AG09309 (cell line): ENCODE measurements at regions not wholly inside any gene's neighbourhood (a gene's known extent, or its start where the extent isn't known, plus 50 kb on each side); places are given as distances from the start of the nearest gene placed in this dataset.
"Not testable (repeated sequence)": the region's sequence is repeated elsewhere in the genome, so short reads cannot be mapped to it uniquely, and the experiment has no call there.

Source experiments
- DNase-seq: peaks from one replicate; pipeline ENCODE4 v3.0.0-alpha.2; 2010; ENCODE audit warnings: low read depth
- H3K4me3 ChIP-seq: 2 replicates; pipeline ENCODE4 v1.5.1; 2011; ENCODE audit warnings: mild to moderate bottlenecking, low read depth, low read length, moderate library complexity; ENCODE audit not compliant: control insufficient read depth
- TF ChIP-seq, protein P1 (sequence below): IDR thresholded peaks from 2 replicates; pipeline ENCODE4 v1.5.1; 2011; ENCODE audit warnings: mild to moderate bottlenecking, low read depth, low read length, inconsistent platforms; ENCODE audit not compliant: insufficient read depth, control insufficient read depth; ENCODE audit errors: missing control alignments

DNA sequence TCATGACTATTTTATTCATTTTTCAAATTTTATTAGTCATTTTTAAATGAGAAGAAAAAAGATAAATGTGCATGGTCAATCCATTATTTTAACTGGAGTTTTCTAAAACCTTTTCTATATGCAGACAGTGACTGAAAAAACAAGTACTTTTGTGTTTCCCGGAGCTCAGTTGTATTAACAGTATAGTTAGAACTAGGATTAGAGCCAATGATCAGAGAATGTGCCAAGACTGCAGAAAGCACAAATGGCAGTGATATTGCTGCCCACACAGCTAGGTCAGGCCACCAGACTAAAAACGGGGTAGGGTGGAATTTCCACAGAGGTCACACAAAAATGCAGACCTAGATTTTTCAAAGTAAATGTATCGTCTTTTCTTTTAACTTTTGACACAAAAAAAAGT lies 163.1 kb upstream of the GRIK3 start:
- no peak overlapping the region for H3K4me3 ChIP-seq
- TF ChIP-seq, protein P1, sequence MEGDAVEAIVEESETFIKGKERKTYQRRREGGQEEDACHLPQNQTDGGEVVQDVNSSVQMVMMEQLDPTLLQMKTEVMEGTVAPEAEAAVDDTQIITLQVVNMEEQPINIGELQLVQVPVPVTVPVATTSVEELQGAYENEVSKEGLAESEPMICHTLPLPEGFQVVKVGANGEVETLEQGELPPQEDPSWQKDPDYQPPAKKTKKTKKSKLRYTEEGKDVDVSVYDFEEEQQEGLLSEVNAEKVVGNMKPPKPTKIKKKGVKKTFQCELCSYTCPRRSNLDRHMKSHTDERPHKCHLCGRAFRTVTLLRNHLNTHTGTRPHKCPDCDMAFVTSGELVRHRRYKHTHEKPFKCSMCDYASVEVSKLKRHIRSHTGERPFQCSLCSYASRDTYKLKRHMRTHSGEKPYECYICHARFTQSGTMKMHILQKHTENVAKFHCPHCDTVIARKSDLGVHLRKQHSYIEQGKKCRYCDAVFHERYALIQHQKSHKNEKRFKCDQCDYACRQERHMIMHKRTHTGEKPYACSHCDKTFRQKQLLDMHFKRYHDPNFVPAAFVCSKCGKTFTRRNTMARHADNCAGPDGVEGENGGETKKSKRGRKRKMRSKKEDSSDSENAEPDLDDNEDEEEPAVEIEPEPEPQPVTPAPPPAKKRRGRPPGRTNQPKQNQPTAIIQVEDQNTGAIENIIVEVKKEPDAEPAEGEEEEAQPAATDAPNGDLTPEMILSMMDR: no peak

DNA sequence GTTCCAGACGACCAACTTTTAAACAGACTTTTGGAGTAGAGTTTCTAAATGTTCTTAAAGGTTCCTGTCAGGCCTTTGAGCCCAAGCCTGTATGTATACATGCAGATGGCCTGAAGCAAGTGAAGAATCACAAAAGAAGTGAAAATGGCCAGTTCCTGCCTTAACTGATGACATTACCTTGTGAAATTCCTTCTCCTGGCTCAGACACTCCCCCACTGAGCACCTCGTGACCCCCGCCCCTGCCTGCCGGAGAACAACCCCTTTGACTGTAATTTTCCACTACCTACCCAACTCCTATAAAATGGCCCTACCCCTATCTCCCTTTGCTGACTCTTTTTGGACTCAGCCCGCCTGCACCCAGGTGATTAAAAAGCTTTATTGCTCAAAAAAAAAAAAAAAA lies 180.0 kb upstream of the GRIK3 start:
- H3K4me3 ChIP-seq, DNase-seq: not testable (repeated sequence)

More for the DNA sequence above, 163.1 kb upstream of the GRIK3 start:
- DNase-seq: no peak

DNA sequence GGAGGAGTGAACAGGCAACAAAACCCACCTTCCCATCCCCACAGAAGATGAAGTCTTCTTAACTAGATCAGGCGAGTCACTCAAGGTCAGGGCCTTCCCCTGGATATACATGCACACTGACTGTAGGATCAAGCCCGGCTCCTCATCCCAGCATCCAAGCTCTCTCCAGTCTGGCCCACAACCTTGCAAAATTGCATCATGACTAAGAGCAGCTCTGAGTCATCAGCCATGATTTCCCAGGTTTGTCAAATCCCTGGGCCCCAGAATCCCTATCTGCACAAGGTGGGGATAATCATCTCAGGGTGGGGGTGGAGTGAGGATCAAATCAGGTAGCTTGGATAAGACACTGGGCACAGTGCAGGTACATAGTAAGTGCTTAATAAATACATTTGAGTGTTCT lies 199.3 kb upstream of the GRIK3 start:
- no peak overlapping the region for H3K4me3 ChIP-seq
- DNase-seq: no peak
- TF ChIP-seq, protein P1: no peak

DNA sequence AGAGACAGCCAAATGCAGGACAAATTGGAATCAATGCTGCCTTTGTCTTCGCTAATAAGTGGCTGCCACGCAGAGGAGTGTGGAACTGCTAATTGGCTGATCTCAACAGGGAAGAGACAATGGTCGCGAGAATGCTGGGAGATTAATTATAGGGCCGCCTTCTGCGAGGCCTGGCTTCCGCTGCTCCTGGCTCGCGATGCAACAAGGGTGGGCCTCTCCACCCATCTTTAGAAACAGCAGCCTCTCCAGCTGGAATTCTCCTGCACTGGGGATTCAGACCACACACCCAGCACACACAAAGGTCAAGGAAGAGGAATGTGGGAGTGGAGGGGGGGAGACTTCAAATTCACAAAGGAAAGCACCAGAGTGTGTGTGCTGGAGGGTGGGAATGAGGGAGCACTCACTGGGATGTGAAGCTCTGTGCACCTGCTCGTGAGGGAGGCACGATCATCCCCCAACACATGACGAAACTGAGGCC lies 200.7 kb upstream of the GRIK3 start:
- no peak overlapping the region for H3K4me3 ChIP-seq
- DNase-seq: no peak
- TF ChIP-seq, protein P1: no peak

DNA sequence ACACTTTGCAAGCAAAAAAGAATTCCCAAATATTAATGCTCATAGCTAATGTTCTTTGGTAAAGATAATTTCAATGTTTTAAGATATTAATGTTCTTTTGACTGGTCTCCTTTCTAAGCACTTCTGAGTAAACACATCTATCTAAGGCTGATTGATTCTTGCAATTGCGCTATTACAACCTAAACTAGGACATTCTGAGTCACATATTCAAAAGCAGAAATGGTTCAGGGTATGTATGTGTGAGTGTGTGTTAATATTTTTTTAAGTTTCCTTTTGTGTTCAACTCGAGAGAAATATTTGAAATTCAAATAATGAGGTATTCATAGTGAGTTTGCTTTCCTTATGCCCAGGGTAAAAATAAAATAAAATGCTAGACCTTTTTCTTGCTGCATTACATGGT lies 203.6 kb upstream of the GRIK3 start:
- no peak overlapping the region for H3K4me3 ChIP-seq
- TF ChIP-seq, protein P1: no peak
- no peak for DNase-seq

DNA sequence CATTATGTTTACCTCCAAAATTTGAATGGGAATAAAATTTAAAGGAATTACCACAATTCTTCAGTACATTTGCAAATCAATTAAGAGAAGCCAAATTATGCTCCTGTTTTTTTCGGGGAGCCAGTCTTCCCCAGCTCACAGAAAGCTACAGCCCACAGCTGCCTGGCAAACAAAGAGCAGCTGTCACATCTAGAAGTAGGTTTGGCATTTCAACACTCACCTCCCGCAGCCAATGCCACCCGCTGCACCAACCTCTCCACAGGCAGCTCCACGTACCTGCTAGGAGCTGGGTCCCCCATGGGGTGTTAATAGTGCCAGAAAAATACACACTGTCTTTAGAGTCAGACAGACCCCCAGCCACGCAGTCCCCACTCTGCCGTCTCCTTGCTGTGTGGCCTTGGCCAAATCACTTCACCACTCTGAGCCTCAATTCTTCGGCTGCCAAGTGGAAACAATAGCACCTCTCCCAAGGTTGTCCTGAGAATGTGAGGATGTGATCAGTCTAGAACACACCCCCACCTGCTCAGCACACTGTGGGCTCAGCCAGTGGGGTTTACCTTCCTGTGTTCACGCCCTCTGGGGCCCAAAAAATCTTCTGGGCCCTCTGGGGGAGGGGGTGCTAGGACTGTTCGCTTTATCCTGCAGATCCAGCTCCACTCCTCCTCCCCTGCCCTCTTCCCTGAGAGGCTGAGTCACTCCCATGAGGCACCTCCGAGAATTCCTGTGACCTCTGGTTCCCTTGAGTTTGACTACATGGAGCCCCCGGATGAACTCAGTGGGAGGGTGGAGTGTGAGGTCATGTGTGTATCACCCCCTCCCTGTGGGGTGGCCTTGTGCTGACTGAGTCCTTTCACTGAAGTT lies 204.3 kb upstream of the GRIK3 start:
- TF ChIP-seq, protein P1: no peak
- DNase-seq: no peak
- H3K4me3 ChIP-seq: no peak overlapping the region

DNA sequence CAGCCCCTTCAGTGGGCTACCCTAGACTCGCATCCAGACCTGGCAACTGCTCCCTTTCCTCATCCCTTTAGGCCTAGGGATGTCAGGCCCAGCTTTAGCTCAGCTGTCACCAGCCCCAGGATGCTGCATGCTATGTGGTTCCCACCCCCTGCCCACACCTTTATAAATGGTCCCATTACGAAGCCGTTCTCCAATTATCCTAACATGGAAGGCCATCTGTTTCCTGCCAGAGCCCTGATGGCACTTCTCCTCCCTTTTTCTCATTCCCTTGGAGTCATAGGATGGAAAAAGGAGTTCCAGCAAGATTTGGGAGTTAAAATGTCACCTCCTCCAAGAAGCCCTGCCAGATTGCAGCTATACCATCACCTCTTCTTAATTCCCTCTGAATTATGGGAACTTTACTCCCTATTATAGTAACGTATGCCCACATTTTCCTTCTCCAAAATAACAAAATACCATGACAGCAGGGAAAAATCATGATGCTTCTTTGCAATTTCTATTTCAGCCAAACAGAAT lies 205.0 kb upstream of the GRIK3 start:
- no peak for DNase-seq
- TF ChIP-seq, protein P1: no peak
- no peak overlapping the region for H3K4me3 ChIP-seq
